Thoracic aorta (tissue), 2 donors: ENCODE measurements at regions not wholly inside any gene's neighbourhood (a gene's known extent, or its start where the extent isn't known, plus 50 kb on each side); places are given as distances from the start of the nearest gene placed in this dataset.
"Not testable (repeated sequence)": the region's sequence is repeated elsewhere in the genome, so short reads cannot be mapped to it uniquely, and the experiment has no call there.

Experiments used
- ATAC-seq: fragments of 150-250 bp; one replicate; pipeline ENCODE4 v1.8.0; 2017; ENCODE audit warnings: low read depth; ENCODE audit not compliant: insufficient number of reproducible peaks, low FRiP score
- DNase-seq: peaks from one replicate; pipeline ENCODE4 v3.0.0-alpha.2; 2020; ENCODE audit warnings: low spot score
- H3K27ac ChIP-seq, 2 donors: fragments of 200-600 bp; sonication (generic); 1 replicate in 1 of 2; 2 replicates in 1 of 2; pipeline ENCODE4 v1.5.1; 2016; ENCODE audit warnings: mild to moderate bottlenecking in 2 of 2, moderate library complexity in 2 of 2
- H3K27me3 ChIP-seq: fragments of 200-600 bp; sonication (generic); replicated peaks from 2 replicates; pipeline ENCODE4 v1.6.0; 2016; ENCODE audit warnings: mild to moderate bottlenecking; ENCODE audit not compliant: insufficient read depth
- H3K36me3 ChIP-seq: fragments of 200-600 bp; sonication (generic); one replicate; pipeline ENCODE4 v1.5.1; 2016
- H3K4me1 ChIP-seq, 2 donors: fragments of 200-600 bp; sonication (generic); 1 replicate in 1 of 2; 2 replicates in 1 of 2; pipeline versions ENCODE4 v1.5.1 to v1.6.0; 2016; ENCODE audit warnings: low read depth in 2 of 2, mild to moderate bottlenecking in 1 of 2; ENCODE audit not compliant: control insufficient read depth in 1 of 2
- H3K4me3 ChIP-seq: fragments of 200-600 bp; sonication (generic); 2 replicates; pipeline ENCODE4 v1.5.1; 2016; ENCODE audit warnings: mild to moderate bottlenecking
- H3K9me3 ChIP-seq: fragments of 200-600 bp; sonication (generic); 2 replicates; pipeline ENCODE4 v1.5.1; 2016
- CTCF ChIP-seq: fragments of 200-600 bp; sonication (generic); IDR thresholded peaks from one replicate; pipeline ENCODE4 v1.5.1; 2019; ENCODE audit warnings: antibody characterized with exemption

- no peak for ATAC-seq
- DNase-seq, result no peak
- Histone ChIP-seq H3K27ac (no peak overlapping the region), H3K4me1 (no peaks in the 10 kb centered on the region), H3K27me3 (no peaks in the 10 kb centered on the region), H3K36me3 (no peaks in the 10 kb centered on the region), H3K9me3 (no peaks in the 10 kb centered on the region), H3K4me3 (no peak overlapping the region)
- no peak for TF ChIP-seq CTCF
Observed at GRCh38 chr1:91606546-91607078, 106.0 kb downstream of the CDC7 start.

GRCh38 chr1:91607686-91608085, 107.0 kb downstream of the CDC7 start:
- H3K27me3 ChIP-seq, H3K4me1 ChIP-seq, H3K36me3 ChIP-seq, DNase-seq, H3K9me3 ChIP-seq, H3K27ac ChIP-seq, H3K4me3 ChIP-seq, ATAC-seq: not testable (repeated sequence)

- no peak for TF ChIP-seq CTCF
- Histone ChIP-seq H3K4me3 (no peak overlapping the region), H3K27me3 (no peaks in the 10 kb centered on the region), H3K9me3 (no peaks in the 10 kb centered on the region), H3K36me3 (no peaks in the 10 kb centered on the region), H3K27ac (no peak overlapping the region), H3K4me1 (no peaks in the 10 kb centered on the region)
- ATAC-seq (no peak), DNase-seq (no peak)
Observed at GRCh38 chr1:91608876-91609275, 108.2 kb downstream of the CDC7 start.

GRCh38 chr1:91609551-91609950, 108.9 kb downstream of the CDC7 start:
- H3K4me1 ChIP-seq, result no peaks in the 10 kb centered on the region
- H3K4me3 ChIP-seq, result no peak overlapping the region
- H3K9me3 ChIP-seq, result no peaks in the 10 kb centered on the region
- no peak for TF ChIP-seq CTCF
- no peaks in the 10 kb centered on the region for H3K36me3 ChIP-seq
- no peaks in the 10 kb centered on the region for H3K27me3 ChIP-seq
- H3K27ac ChIP-seq, result no peak overlapping the region
- no peak for ATAC-seq
- DNase-seq, result no peak

GRCh38 chr1:91610102-91610501, 109.5 kb downstream of the CDC7 start:
- Histone ChIP-seq H3K4me1 (no peaks in the 10 kb centered on the region), H3K27ac (no peak overlapping the region), H3K27me3 (no peaks in the 10 kb centered on the region), H3K4me3 (no peak overlapping the region), H3K36me3 (no peaks in the 10 kb centered on the region), H3K9me3 (no peaks in the 10 kb centered on the region)
- no peak for DNase-seq
- no peak for ATAC-seq
- no peak for TF ChIP-seq CTCF

GRCh38 chr1:91610789-91611188, 110.1 kb downstream of the CDC7 start:
- no peaks in the 10 kb centered on the region for H3K9me3 ChIP-seq
- no peaks in the 10 kb centered on the region for H3K36me3 ChIP-seq
- ATAC-seq (no peak), DNase-seq (no peak)
- no peak overlapping the region for H3K27ac ChIP-seq
- H3K4me3 ChIP-seq, result no peak overlapping the region
- no peaks in the 10 kb centered on the region for H3K27me3 ChIP-seq
- no peak for TF ChIP-seq CTCF
- H3K4me1 ChIP-seq, result no peaks in the 10 kb centered on the region
